Right lobe of liver (tissue), 6 donors: ENCODE measurements at regions not wholly inside any gene's neighbourhood (a gene's known extent, or its start where the extent isn't known, plus 50 kb on each side); places are given as distances from the start of the nearest gene placed in this dataset.

Source experiments
- ATAC-seq, 4 donors: fragments of 200-7000 bp; cut with Tn5 transposase; one replicate each; pipeline ENCODE4 v1.9.1; 2020; ENCODE audit warnings: mild to moderate bottlenecking in 4 of 4, moderate library complexity in 4 of 4
- DNase-seq, 3 donors: peaks; one replicate each; pipeline ENCODE4 v3.0.0-alpha.2; 2020
- H3K27ac ChIP-seq, 3 donors: fragments of 200-600 bp; one replicate each; pipeline ENCODE4 v1.8.0; 2022
- H3K27me3 ChIP-seq, 2 donors: fragments of 200-600 bp; one replicate each; pipeline ENCODE4 v1.8.0; 2022
- H3K36me3 ChIP-seq, 4 donors: fragments of 200-600 bp; sonication (generic) in 1 of 4; one replicate each; pipeline versions ENCODE4 v1.5.1 to v1.8.0; 2017 to 2022; ENCODE audit warnings: control low read depth in 1 of 4
- H3K4me1 ChIP-seq, 4 donors: fragments of 200-600 bp; sonication (generic) in 1 of 4; one replicate each; pipeline versions ENCODE4 v1.5.1 to v1.8.0; 2017 to 2022; ENCODE audit warnings: control low read depth in 1 of 4
- H3K4me3 ChIP-seq, 3 donors: fragments of 200-600 bp; one replicate each; pipeline ENCODE4 v1.8.0; 2022
- H3K9me3 ChIP-seq, 4 donors: fragments of 200-600 bp; sonication (generic) in 1 of 4; one replicate each; pipeline versions ENCODE4 v1.5.1 to v1.8.0; 2017 to 2022; ENCODE audit warnings: control low read depth in 1 of 4
- CTCF ChIP-seq, 4 donors: fragments of 200-600 bp in 3 of 4; fragments of 450-650 bp in 1 of 4; IDR thresholded peaks; one replicate each; pipeline versions ENCODE4 v1.5.1 to v1.8.0; 2016 to 2022; ENCODE audit warnings: antibody characterized with exemption in 4 of 4, mild to moderate bottlenecking in 2 of 4
- POLR2A ChIP-seq: fragments of 450-650 bp; IDR thresholded peaks from one replicate; pipeline ENCODE4 v1.6.1; 2017; ENCODE audit warnings: antibody characterized with exemption, mild to moderate bottlenecking
- WGBS: methylation state at CpG from one replicate; pipeline ENCODE4 v1.1.6; 2018; ENCODE audit warnings: low coverage, low lambda C conversion rate; ENCODE audit not compliant: insufficient coverage; ENCODE audit errors: missing lambda C conversion rate; 5-methylcytosine and 5-hydroxymethylcytosine counted together
- intact Hi-C, 2 donors: fragments of 100-400 bp; cut with DNase I; formaldehyde crosslinking; loops; one replicate each; pipeline versions ENCODE4 v1.11.2 to v1.14.1; 2022
- donor health status: DM: no; HTN: yes; CAD: no.
- donor health status: DM: no; HTN: no; CAD: no.
- donor health status: DM: no; HTN: no; CAD: no.
- donor health status: DM: no; HTN: yes; CAD: no.
- donor health status: DM: no; HTN: yes; CAD: no.

DNA sequence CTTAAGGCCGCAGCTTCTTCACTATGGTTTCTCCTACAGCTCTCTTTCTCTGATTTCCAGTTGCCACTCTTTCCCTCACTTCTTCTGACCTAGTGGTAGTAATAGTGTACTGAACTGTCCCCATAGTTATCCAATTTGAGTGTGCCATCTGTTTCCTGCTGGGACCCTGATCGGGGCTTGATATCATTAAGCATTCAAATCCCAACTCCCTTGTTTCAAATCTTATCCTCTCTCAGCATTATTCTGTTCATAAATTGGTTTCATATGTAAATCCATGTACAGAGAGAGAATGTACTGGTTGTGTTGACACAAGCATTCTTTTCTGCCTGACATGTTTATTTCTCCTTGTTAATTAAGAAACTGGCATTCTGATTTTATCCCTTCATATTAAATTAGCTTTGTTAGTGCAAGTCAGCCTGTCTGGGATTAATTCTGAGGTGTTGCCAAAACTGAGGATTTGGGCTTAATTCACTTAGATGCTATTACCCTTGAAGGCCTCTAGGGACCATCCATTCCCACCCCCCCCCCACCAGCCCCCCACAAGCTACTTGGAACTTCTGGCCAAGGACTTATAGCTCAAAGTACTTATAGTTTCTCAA is 84.6 kb upstream of the PROKR2 start:
- Histone ChIP-seq H3K36me3 (no peaks in the 10 kb centered on the region), H3K27ac (no peak overlapping the region), H3K4me3 (no peak overlapping the region), H3K9me3 (no peaks in the 10 kb centered on the region), H3K27me3 (no peaks in the 10 kb centered on the region), H3K4me1 (no peaks in the 10 kb centered on the region)
- DNase-seq, result no peak
- TF ChIP-seq CTCF (IDR thresholded peaks at IDR 0.05), result no peak
- TF ChIP-seq POLR2A, result no peak
- 33% methylated on average over 2 of the region's 2 CpGs for WGBS
- intact Hi-C loops, result no loop called here
- no peak for ATAC-seq

DNA sequence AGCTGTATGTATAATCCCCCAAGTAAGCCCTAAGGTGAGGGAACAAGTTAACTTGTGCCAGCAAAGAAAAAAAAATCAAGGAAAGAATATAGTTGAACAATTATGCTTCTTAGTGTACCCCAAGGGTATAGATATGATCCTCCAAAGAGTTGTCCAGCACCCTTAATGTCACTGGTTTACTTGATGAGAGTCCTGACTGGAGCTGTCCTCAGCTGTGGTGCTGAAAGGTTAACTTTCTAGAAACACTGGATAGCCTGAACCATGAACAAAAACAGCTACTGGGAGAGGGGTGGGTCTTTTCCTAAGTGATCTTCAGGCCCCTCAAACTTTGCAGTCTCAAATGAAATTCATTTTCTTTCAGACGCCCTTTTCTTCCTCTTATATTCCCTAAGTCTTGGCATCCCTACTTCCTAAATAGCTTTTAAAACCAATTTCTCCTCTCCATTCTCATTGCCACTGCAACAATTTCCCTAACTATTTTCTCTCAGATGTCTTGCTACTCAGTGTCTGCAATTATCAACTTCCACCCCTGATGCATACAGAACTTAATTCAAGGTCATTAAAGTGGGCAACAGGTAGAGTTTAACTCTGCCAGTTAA is 83.5 kb upstream of the PROKR2 start:
- H3K27ac ChIP-seq, result no peak overlapping the region
- H3K27me3 ChIP-seq, result no peaks in the 10 kb centered on the region
- ATAC-seq, result no peak
- no peaks in the 10 kb centered on the region for H3K36me3 ChIP-seq
- WGBS, result 0% methylated on average over 1 of the region's 1 CpG
- TF ChIP-seq CTCF (IDR thresholded peaks at IDR 0.05) (no peak), POLR2A (no peak)
- H3K9me3 ChIP-seq, result no peaks in the 10 kb centered on the region
- intact Hi-C loops, result no loop called here
- H3K4me3 ChIP-seq, result no peak overlapping the region
- DNase-seq, result no peak
- no peaks in the 10 kb centered on the region for H3K4me1 ChIP-seq

GRCh38 chr20:5397393-5397792 is 80.6 kb upstream of the PROKR2 start:
- ATAC-seq, result no peak
- Histone ChIP-seq H3K36me3 (no peaks in the 10 kb centered on the region), H3K4me3 (no peak overlapping the region), H3K27ac (no peak overlapping the region), H3K4me1 (no peaks in the 10 kb centered on the region), H3K9me3 (no peaks in the 10 kb centered on the region), H3K27me3 (no peaks in the 10 kb centered on the region)
- no peak for DNase-seq
- no peak for TF ChIP-seq POLR2A
- no peak for TF ChIP-seq CTCF (IDR thresholded peaks at IDR 0.05)
- intact Hi-C loops, result no loop called here
- WGBS, result 55% methylated on average over 2 of the region's 2 CpGs

DNA sequence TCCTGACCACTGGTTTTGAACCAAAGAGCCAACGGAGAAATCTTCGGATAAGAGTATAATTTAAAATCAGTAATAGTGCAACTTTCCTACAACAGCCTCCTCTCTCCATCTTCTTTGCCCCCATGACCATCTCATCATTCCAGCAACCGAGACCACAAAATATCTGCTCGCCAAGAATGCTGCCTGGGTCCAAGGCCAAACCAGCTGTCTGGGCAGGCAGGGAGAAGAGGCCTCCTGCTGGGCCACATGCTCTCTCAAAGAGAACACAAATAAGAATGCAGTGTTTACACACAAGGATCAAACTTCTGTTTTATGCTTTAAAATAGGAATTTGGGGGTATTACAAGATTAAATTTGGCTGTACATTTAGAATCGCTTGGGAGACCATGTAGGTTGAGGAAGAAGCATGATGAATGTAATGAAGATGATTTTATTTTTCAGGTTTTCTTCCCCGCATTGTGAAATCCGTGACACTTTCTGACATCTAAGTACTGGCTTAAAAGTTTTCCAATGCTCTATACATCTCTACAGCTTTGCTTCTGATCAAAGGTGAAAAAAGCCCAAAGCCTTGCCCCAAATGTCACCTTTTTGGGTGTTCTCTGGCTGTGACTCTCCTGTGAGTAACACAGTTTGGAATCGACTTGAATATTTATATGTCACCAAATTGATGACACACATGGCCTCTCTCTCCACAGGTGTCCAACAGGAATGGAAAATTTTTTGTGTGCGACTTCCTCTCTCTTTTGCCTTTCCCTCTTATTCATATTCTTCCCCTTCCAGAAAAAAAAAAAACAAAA is 79.4 kb upstream of the PROKR2 start:
- intact Hi-C loops, result no loop called here
- Histone ChIP-seq H3K27me3 (no peaks in the 10 kb centered on the region), H3K9me3 (no peaks in the 10 kb centered on the region), H3K4me3 (no peak overlapping the region), H3K27ac (no peak overlapping the region), H3K36me3 (no peaks in the 10 kb centered on the region), H3K4me1 (no peaks in the 10 kb centered on the region)
- TF ChIP-seq CTCF (IDR thresholded peaks at IDR 0.05), result no peak
- DNase-seq (no peak), ATAC-seq (no peak)
- 35% methylated on average over 9 of the region's 9 CpGs for WGBS
